ENCODE measurements at regions not wholly inside any gene's neighbourhood (a gene's known extent, or its start where the extent isn't known, plus 50 kb on each side); places are given as distances from the start of the nearest gene placed in this dataset.

DNA sequence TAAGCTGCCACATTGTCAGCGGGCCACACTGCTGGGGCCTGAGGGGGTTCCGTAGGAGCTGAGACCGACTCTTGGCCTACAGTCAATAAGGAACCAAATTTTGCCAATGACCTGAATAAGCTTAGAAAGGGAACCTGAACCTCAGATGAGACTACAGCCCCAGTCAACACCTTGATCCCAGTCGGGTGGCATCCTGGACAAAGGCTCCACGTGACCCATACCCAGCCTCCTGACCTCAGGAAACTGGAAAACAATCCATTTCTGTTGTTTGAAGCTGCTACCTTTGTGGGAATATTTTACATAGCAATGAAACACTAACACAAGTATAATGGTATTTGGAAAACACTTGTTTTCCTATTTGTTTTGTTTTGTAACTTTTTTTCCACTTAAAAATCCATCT is 179.9 kb upstream of the RALGAPA2 start:
- no peaks in the 10 kb centered on the region for H3F3A ChIP-seq (ENCODE audit: insufficient read depth, low read length, poor library complexity, severe bottlenecking)
- H3K27ac ChIP-seq (ENCODE audit: low read length): no peak overlapping the region
- H3K9me2 ChIP-seq (ENCODE audit: insufficient read depth, low read length): no peaks in the 10 kb centered on the region
- H2AFZ ChIP-seq (ENCODE audit: low read depth, low read length): no peak overlapping the region
- peaks cover 62% of the 10 kb centered on the region for H3K27me3 ChIP-seq (ENCODE audit: insufficient read depth, low read depth, low read length)
- no peaks in the 10 kb centered on the region for H4K20me1 ChIP-seq (ENCODE audit: insufficient read depth)
- no peak for TF ChIP-seq SMC3 (conservative IDR thresholded peaks at IDR 0.05; ENCODE audit: poor library complexity)
- no peak for TF ChIP-seq POLR2AphosphoS5 (IDR thresholded peaks at IDR 0.05)
- TF ChIP-seq, protein P1, sequence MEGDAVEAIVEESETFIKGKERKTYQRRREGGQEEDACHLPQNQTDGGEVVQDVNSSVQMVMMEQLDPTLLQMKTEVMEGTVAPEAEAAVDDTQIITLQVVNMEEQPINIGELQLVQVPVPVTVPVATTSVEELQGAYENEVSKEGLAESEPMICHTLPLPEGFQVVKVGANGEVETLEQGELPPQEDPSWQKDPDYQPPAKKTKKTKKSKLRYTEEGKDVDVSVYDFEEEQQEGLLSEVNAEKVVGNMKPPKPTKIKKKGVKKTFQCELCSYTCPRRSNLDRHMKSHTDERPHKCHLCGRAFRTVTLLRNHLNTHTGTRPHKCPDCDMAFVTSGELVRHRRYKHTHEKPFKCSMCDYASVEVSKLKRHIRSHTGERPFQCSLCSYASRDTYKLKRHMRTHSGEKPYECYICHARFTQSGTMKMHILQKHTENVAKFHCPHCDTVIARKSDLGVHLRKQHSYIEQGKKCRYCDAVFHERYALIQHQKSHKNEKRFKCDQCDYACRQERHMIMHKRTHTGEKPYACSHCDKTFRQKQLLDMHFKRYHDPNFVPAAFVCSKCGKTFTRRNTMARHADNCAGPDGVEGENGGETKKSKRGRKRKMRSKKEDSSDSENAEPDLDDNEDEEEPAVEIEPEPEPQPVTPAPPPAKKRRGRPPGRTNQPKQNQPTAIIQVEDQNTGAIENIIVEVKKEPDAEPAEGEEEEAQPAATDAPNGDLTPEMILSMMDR (IDR thresholded peaks at IDR 0.05; ENCODE audit: poor library complexity, severe bottlenecking): no peak
- TF ChIP-seq TAF1 (IDR thresholded peaks at IDR 0.05; ENCODE audit: low read depth): no peak
- no peak for TF ChIP-seq MXI1 (conservative IDR thresholded peaks at IDR 0.05; ENCODE audit: poor library complexity, severe bottlenecking)
- TF ChIP-seq RAD21 (conservative IDR thresholded peaks at IDR 0.05): no peak
- TF ChIP-seq EP300 (conservative IDR thresholded peaks at IDR 0.05; ENCODE audit: poor library complexity, severe bottlenecking): no peak
- no peak for TF ChIP-seq EZH2 (IDR thresholded peaks at IDR 0.05; ENCODE audit: borderline replicate concordance, insufficient read depth, low read length, poor library complexity, severe bottlenecking)
- TF ChIP-seq, protein P2, sequence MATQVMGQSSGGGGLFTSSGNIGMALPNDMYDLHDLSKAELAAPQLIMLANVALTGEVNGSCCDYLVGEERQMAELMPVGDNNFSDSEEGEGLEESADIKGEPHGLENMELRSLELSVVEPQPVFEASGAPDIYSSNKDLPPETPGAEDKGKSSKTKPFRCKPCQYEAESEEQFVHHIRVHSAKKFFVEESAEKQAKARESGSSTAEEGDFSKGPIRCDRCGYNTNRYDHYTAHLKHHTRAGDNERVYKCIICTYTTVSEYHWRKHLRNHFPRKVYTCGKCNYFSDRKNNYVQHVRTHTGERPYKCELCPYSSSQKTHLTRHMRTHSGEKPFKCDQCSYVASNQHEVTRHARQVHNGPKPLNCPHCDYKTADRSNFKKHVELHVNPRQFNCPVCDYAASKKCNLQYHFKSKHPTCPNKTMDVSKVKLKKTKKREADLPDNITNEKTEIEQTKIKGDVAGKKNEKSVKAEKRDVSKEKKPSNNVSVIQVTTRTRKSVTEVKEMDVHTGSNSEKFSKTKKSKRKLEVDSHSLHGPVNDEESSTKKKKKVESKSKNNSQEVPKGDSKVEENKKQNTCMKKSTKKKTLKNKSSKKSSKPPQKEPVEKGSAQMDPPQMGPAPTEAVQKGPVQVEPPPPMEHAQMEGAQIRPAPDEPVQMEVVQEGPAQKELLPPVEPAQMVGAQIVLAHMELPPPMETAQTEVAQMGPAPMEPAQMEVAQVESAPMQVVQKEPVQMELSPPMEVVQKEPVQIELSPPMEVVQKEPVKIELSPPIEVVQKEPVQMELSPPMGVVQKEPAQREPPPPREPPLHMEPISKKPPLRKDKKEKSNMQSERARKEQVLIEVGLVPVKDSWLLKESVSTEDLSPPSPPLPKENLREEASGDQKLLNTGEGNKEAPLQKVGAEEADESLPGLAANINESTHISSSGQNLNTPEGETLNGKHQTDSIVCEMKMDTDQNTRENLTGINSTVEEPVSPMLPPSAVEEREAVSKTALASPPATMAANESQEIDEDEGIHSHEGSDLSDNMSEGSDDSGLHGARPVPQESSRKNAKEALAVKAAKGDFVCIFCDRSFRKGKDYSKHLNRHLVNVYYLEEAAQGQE (IDR thresholded peaks at IDR 0.05; ENCODE audit: borderline replicate concordance): no peak
- no peak overlapping the region for H3K4me3 ChIP-seq (ENCODE audit: low read length)
- H3K36me3 ChIP-seq (ENCODE audit: insufficient read depth, low read length): no peaks in the 10 kb centered on the region
- H3K4me2 ChIP-seq (ENCODE audit: low read length): no peak overlapping the region
- no peaks in the 10 kb centered on the region for H3K79me2 ChIP-seq (replicated peaks; ENCODE audit: insufficient read depth, low read length)
- H3K9ac ChIP-seq (ENCODE audit: low read length): no peak overlapping the region
- no peaks in the 10 kb centered on the region for H3K9me3 ChIP-seq (ENCODE audit: low read length)

DNA sequence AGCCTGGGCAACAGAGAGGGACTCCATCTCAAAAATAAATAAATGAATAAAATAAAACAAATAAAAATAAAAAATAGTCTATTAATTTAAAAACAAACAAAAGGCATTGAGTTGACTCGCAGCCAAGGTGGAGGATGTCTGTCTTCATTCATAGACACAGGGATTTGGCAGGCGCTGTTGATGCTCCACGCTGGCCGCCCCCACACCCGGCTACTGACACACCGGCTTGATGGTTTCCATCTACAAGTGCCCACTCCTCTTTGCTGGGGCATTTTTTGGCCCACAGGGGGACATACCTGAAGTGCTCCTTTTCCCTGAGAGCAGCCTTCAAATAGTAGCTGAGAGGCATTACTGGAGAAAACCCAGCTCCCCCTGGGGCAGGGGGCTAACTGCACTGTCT is 178.3 kb upstream of the RALGAPA2 start:
- Histone ChIP-seq H2AFZ (ENCODE audit: low read depth, low read length) (no peak overlapping the region), H3K4me3 (ENCODE audit: low read length) (no peak overlapping the region), H3K36me3 (ENCODE audit: insufficient read depth, low read length) (no peaks in the 10 kb centered on the region), H3K79me2 (replicated peaks; ENCODE audit: insufficient read depth, low read length) (no peaks in the 10 kb centered on the region), H3K4me2 (ENCODE audit: low read length) (no peak overlapping the region), H3K9me3 (ENCODE audit: low read length) (no peaks in the 10 kb centered on the region), H3F3A (ENCODE audit: insufficient read depth, low read length, poor library complexity, severe bottlenecking) (no peaks in the 10 kb centered on the region), H3K27ac (ENCODE audit: low read length) (no peak overlapping the region), H4K20me1 (ENCODE audit: insufficient read depth) (no peaks in the 10 kb centered on the region), H3K27me3 (ENCODE audit: insufficient read depth, low read depth, low read length) (peaks cover 78% of the 10 kb centered on the region), H3K9me2 (ENCODE audit: insufficient read depth, low read length) (no peaks in the 10 kb centered on the region), H3K9ac (ENCODE audit: low read length) (no peak overlapping the region)
- TF ChIP-seq TAF1 (IDR thresholded peaks at IDR 0.05; ENCODE audit: low read depth): no peak
- TF ChIP-seq EZH2 (IDR thresholded peaks at IDR 0.05; ENCODE audit: borderline replicate concordance, insufficient read depth, low read length, poor library complexity, severe bottlenecking): no peak
- TF ChIP-seq SMC3 (conservative IDR thresholded peaks at IDR 0.05; ENCODE audit: poor library complexity): no peak
- no peak for TF ChIP-seq MXI1 (conservative IDR thresholded peaks at IDR 0.05; ENCODE audit: poor library complexity, severe bottlenecking)
- TF ChIP-seq, protein P2 (IDR thresholded peaks at IDR 0.05; ENCODE audit: borderline replicate concordance): no peak
- TF ChIP-seq, protein P1 (IDR thresholded peaks at IDR 0.05; ENCODE audit: poor library complexity, severe bottlenecking): no peak
- TF ChIP-seq POLR2AphosphoS5 (IDR thresholded peaks at IDR 0.05): no peak
- no peak for TF ChIP-seq EP300 (conservative IDR thresholded peaks at IDR 0.05; ENCODE audit: poor library complexity, severe bottlenecking)
- TF ChIP-seq RAD21 (conservative IDR thresholded peaks at IDR 0.05): no peak
